Activated CD8-positive, alpha-beta memory T cell treated with anti-CD3 and anti-CD28 coated beads for 1 hour (primary cell): ENCODE measurements at regions not wholly inside any gene's neighbourhood (a gene's known extent, or its start where the extent isn't known, plus 50 kb on each side); places are given as distances from the start of the nearest gene placed in this dataset.
"Not testable (repeated sequence)": the region's sequence is repeated elsewhere in the genome, so short reads cannot be mapped to it uniquely, and the experiment has no call there.

Source experiments
- DNase-seq, 2 donors: peaks; one replicate each; pipeline ENCODE4 v3.0.0-alpha.2; 2020; ENCODE audit warnings: low read depth in 1 of 2; ENCODE audit errors: extremely low read depth in 1 of 2

DNA sequence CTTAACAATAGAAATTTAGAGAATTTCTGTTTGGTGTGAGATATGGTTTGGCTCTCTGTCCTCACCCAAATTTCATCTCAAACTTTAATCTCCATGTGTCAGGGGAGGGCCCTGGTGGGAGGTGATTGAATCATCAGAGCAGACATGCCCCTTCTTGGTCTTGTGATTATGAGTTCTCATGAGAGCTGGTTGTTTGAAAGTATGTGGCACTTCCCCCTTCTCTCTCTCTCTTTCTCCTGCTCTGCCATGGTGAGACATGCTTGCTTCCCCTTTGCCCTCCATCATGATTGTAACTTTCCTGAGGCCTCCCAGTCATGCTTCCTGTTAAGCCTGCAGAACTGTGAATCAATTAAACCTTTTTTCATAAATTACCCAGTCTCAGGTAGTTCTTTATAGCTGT lies 524.7 kb upstream of the ACVR2A start:
- no peak for DNase-seq

DNA sequence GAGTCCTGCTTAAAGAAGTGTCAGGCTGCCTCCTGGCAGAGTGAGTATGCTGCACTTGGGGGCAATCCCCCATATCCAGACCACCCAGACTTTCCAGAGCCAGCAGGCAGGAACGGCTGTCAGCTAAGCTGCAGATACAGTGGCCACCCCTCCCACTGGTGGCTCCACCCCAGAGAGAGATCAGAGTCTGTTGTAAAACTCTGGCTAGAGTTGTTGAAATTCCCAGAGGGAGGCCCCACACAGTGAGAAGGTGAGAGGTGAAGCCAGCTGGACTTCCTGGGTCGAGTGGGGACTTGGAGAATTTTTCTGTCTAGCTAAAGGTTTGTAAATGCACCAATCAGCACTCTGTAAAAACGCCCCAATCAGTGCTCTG lies 533.8 kb upstream of the ACVR2A start:
- DNase-seq, result no peak

DNA sequence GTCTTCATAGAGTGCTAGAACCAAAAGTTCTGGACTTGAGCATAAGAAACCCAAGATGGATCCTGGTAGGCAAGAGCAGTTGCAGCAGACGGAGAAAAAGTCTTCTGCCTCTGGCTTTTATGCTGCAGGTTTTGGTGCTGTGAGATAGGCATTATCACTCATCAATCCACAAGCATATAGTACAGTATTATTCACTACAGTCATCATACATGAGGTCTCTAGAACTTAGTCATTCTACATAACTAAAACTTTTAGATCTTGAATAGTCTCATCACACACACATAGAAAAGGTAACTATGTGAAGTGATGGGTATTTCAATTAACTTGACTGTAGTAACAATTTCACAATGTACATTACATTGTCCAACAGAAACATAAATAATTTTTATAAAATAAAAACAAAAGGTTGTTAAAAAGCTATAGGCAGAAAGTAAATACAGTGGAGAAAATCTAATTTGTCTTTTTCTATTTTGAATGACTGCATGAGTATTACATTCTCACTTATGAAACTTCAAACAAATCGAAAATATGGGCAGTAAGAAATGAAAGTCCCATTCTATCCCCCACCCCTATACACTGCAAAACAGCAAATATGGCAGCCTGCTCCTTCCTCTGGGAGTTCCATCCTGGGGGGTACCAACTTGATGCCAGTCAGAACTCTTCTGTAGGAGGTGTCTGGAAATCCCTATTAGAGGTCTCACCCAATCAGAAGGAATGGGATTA lies 534.3 kb upstream of the ACVR2A start:
- no peak for DNase-seq

DNA sequence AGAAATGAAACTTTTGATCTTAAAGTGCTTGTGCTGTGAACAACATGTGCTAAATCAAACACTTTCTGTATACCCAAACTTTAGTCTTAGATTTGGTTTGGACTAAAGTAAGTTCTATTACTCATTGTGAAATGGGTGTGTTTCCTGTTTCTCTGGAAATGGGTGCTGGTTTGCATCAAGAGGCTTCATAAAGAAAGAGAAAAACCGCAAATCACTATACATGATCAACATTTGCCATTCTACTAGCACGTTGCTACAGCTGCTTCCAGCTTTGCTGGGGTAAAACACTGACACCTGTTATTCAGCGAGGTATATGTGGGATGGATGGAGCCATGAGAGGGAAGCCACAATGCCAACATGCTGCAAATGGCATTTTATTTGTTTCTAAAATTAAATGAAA lies 547.0 kb upstream of the ACVR2A start:
- no peak for DNase-seq

DNA sequence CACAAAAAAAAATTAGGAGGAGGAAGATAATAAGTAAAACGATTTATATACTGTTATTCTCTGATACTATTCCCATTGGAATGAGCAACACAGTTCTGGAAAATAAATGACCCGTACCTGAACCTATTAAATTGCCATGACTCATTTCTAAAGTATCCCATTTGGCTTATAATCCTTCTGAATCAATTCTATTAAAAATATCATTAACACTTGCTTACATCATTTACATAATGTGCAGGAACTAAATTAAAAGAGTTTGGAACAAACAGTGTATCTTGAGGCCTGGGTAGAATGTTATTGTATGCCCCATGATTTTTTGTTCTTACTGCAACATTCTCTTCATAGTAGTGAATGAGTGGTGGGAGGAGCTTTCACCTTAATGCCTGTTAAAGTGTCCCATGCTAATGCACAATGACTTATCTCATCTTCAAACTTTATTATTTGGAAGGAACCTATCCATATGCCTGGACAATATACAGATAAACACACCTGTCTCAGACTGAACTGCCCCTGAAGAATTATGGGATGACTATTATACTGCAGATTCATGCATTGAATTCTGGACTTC lies 549.9 kb upstream of the ACVR2A start:
- DNase-seq, result no peak

DNA sequence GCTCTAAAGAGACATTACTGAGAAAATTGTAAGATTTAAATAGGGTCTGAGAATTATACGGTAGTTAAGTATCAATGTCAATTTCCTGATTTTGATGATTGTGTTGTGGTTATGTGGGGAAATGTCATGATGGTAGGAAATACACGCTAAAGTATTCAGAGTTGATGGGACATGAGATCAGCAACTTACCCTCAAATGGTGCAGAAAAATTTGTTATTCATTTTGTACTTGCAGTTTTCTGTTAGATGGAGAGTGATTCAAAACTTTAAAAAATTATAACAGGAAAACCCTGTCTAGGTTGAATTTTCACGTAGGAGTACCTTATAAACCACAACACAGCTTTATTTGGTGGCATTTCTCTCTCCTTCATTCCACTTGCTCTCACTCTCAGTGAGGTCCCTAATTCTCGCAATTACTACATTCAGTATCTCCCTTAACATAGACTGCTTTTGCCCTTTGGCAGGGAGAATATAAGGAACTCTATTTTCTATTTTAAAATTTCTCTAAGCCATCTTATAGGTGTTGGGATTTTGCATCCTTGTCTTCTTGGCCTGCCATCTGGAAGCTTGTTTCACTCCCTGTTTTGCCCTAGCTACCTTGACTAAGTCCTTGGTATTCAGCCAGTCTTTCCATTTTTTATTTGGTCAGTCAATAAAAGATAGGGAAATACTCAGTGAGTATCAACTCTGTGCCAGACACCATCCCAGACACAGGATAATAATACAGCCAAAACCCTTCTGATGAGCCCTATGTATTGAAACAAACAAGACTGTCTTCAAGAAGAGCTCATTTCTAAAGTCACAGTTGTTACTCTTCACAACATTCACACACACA lies 550.6 kb upstream of the ACVR2A start:
- no peak for DNase-seq

DNA sequence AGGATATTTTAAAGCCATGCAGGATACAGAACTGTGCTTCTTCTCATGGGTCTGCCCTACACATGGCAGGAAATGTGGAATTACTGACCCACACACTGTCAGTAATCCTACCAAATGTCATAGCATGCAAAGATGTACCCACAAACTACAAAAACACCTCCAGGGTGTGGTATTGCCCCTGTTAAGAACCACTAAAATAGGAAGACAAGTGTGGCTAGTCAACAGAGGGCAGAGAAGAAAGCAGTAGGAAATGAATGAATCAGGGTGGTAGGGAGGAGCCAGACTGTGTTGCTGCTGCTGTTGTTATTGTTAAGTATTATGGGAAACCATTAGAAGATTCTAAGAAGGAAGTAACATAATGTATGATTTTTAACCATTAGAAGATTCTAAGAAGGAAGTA lies 556.7 kb upstream of the ACVR2A start:
- DNase-seq, result no peak

DNA sequence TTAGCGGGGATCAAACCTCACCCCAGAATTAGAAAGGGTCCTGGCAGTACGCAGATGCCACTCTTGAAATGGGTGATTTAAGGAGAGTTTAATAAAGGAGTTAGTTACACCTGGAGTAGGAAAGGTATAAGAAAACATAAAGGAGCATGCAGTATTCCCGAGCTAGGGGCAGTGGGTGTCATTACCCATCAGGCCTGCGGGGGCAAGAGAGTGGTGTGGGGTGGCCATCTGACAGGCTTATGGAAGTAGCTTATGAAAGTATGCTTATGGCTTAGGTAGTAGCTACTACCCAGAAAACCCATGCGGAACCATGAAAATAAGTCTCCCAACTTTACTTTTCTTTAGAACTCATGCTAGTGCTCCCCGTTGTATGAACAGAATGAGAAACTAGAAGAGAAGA lies 568.9 kb upstream of the ACVR2A start:
- no peak for DNase-seq

DNA sequence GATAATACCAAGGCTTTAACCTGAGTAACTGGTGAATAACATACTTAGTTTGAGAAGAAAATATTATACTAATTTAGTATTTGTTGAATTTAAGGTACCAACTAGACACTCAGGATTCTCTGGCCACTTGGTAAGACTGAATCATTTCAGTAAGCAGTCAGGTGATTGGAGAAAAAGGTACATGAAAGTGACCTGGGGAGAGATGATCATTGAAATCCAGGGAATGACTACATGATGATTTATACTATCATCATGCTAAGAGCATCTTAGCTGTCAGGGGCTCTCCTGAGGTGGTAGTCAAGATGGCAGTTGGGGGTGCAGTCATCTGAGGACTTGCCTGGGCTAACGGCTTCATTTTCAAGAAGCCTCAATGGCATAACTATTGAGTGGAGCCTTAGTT lies 571.2 kb upstream of the ACVR2A start:
- no peak for DNase-seq

DNA sequence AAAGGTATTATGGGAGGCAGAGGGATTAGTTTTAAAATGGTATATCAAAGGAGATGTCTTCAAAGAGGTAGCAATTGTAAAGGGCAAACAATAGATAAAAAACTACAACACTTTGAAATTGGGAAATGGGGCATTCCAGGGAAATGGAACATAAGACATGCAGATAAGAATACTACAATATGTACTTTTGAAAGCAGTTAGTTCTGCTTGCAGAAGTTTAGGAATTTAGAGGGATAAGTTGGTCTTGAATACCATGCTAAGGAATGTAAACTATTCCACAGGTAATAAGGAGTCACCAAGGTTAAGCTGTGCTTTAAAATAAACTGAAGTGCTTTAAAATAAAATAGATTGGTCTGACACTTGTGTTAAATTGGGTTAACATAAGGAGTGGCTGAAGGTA lies 571.7 kb upstream of the ACVR2A start:
- DNase-seq, result no peak

DNA sequence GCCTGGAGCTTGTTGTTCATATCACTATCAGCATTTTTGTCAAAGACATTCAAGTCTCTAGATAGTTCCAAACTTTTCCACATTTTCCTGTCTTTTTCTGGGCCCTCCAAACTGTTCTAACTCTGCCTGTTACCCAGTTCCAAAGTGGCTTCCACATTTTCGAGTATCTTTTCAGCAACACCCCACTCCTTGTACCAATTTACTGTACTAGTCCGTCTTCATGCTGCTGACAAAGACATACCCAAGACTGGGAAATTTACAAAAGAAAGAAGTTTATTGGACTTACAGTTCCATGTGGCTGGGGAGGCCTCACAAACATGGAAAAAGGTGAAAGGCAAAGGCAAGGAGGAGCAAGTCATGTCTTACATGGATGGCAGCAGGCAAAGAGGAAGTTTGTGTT lies 575.2 kb upstream of the ACVR2A start:
- DNase-seq, result not testable (repeated sequence)

DNA sequence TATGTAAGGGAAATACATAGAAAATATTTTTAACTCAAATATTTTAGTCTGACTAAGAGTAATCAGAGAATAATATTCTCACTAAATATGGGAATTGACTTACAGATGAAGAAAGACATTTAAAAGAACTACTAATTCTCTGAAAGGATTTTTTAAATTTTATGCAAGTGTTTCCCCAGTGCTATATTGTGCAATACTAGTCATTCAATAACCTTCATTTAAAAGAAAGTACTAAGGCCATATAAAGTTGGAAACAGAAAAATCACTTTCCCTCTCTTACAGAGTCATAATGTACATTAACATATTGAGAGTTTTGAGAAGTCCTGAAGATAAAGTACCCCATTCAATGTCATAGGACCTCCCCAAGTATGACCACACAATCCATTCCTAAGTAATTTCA lies 584.6 kb upstream of the ACVR2A start:
- no peak for DNase-seq

DNA sequence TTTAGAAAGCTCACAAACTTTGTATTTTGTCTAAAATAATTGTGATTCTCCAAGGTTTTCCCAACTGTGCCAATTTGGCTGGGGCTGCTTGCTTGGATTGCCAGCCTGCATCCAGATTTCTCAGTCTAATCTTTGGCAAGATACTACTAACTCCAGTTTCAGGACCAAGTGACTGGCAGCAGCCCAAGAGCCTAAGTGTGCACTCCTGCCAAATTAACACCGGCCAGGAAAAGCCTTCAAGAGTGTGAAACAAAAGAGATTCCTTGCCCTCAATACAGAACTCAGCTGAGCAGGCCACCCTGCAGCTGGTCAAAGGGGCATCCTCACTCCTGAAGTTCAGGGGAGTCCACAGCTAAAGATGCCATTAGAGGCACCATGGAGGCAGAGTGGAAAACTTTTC lies 589.0 kb upstream of the ACVR2A start:
- DNase-seq, result no peak

DNA sequence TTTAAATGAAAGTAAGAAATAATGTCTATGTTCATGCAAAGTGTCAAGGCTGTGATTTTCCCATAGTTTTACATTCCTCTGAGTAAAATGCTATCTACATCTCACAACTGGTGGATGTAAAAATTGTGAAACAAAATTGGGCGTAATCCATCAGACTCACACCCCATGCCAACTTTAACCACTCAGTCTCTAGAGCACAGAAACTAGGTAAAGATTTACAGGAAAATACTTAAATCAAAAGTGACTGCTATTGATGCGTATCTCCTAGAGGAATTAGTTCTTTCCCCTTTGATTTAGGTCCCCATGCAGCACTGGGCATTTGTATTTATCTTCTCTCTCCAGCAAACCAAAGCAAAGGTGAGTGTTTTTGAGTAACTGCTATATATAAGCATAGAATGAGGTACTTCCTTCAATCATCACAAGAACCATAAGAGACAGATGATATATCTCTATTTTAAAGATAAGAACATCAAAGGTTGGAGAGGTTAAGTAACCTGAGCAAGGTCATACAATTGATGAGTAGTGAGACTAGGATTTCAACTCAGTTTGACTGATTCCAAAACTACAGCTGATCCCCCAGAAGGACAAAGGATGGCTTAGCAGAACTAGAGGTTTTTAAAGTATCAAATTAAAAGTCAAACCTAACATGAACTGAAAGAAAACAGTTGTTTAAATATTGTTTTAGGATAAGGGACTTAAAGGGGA lies 594.0 kb upstream of the ACVR2A start:
- DNase-seq, result no peak

DNA sequence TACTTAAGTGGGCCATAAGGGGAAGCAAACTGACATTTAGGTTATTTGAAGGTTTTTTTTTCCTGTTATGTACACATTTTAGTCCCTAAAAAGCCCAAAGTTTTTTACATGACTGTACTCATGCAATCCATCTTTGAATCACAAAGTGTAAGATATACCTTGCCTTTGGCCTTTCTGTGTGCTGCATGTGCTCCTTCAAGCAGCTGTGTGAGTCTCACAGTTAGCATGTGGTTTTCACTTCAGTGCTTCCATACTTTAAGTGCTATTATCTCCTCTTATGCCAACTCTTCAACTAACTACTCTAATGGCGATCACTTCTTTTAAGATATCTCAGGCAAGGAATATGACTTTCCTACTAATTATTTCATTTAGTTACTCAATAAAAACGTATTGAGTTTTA lies 597.1 kb upstream of the ACVR2A start:
- no peak for DNase-seq

DNA sequence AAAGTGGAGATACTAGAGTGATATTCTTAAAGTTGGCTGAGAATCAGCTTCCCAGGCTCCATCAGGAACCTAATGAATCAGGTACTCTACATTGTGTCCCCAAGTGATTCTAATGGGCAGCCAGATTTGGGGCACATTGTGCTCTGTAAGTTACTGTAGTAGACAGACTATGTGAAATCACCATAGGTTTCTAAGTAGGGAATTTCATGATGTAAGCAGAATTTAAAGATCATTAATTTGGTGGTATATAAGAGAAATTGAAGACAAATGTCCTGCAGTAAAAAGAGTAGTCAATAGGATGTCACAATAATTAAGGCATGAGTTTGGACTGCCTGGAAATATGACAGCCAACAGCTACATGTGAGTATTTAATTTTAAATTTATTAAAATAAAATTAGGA lies 602.4 kb upstream of the ACVR2A start:
- DNase-seq, result no peak

DNA sequence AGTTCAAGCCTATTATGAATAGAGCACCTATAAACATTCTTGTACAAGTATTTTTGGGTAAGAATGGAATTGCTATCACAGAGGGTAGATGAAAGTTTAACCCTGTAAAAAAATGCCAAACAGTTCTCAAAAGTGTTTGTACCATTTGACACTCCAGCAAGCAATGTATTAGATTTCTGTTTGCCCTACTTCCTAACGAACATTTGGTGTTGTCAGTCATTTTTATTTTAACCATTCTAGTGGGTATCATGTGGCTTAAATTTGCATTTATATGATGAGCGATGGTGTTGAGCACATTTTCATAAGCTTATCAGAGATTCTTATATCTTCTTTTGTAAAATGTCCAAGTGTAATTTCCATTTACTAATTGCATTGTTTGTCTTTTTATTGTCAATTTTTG lies 608.2 kb upstream of the ACVR2A start:
- DNase-seq, result no peak

DNA sequence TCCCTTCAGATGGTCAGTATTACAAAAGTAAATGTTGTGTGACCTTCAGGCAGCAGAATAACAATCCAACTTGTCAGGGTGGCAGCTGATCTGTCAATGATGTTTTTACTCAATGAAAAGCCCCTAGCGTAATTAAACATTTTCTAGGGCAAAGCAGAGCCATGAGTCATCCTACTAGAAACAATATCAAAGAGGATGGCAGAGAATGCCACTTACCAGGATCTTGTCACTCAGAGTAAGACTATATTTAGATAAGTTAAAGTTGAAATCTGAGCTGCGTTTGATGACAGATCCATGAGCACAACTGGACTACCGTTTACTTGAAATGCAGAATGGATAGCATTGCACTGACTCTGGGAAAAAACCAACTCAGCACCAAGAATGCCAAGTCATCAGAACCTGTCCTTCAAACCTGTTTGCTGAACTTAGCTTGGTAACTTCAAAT lies 612.6 kb upstream of the ACVR2A start:
- no peak for DNase-seq

DNA sequence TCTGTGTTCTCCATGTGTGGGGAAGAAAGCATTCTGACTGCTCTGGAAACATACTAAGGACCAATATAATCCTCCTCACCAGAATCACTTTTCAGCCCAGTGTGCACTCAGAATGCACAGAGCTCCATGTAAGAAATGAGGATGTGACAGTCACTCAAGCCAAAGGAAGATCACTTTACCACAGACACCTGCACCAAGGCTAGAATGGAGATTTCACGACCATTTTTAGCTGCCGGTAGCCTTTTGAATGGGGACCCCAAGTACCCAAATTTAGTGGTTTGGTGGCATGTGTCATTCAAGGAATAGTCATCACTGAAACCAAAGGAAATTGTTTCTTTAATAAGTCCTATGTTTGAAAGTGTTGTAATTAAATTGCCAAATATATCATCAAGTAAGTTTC lies 613.2 kb upstream of the ACVR2A start:
- no peak for DNase-seq

DNA sequence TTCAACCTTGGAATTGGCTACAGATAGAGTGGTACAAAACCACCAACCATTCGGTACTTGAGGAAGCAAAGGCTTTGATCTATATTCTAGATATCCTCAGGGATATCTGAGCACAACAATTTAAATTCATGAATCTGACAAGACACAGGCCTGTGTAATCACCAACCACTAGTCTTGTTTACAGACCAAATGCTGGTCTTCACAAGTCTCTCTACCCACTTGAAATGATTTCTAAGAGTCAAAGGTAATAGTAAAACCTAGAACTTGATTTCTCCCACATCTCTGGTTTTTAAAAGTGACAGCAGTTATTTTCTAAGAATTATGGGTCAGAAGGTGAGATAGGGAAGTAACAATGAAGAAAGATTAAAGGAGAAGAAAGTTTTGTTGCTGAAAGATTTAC lies 613.7 kb upstream of the ACVR2A start:
- no peak for DNase-seq

DNA sequence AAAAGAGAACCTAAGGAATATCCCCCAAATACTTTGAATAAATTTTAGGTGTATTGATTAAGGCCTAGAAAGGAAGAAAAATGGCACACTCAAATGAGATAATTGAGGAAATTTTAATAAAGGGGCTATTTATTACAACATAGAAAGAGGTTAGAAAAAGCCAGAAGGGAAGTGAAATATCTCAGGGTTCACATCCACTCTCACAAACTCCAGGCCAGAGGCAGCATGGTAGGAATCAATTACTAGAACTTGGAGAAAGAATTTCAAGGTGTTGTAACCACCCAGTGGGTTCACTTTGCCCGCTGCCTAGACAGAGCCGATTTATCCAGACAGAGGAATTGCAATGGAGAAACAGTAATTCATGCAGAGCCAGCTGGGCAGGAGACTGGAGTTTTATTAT lies 617.5 kb upstream of the ACVR2A start:
- no peak for DNase-seq

DNA sequence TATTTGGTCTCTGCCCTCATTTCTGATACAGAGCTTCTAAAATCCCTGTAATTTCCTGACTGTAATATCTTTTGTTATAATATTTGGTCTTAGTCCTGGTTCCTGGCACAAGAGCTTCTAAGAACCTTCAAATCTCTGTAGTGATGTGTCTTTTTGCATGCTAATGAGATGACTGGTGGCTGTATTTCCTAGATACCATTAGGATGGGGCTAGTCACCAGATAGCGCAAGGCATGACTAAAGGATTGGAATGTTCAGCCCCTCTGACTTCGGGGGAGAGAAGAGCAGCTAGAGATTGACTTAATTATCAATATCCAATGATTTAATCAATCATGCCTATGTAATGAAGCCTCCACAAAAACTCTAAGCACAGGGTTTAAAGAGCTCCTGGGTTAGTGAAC lies 620.8 kb upstream of the ACVR2A start:
- DNase-seq, result no peak
